HG03095 (cell line): ENCODE measurements at regions not wholly inside any gene's neighbourhood (a gene's known extent, or its start where the extent isn't known, plus 50 kb on each side); places are given as distances from the start of the nearest gene placed in this dataset.
A peak's percentile ranks its signal among the peaks of the same experiment; 100 is the strongest.
"Not testable (repeated sequence)": the region's sequence is repeated elsewhere in the genome, so short reads cannot be mapped to it uniquely, and the experiment has no call there.

Experiments used
- ATAC-seq: cut with Tn5 transposase; IDR thresholded peaks from one replicate; pipeline ENCODE4 v1.9.1; 2021; ENCODE audit warnings: moderate library complexity; ENCODE audit not compliant: unreplicated experiment

- no peak for ATAC-seq
Measured at GRCh38 chrX:42832764-42833549, 55.0 kb upstream of the PPP1R2C start.

DNA sequence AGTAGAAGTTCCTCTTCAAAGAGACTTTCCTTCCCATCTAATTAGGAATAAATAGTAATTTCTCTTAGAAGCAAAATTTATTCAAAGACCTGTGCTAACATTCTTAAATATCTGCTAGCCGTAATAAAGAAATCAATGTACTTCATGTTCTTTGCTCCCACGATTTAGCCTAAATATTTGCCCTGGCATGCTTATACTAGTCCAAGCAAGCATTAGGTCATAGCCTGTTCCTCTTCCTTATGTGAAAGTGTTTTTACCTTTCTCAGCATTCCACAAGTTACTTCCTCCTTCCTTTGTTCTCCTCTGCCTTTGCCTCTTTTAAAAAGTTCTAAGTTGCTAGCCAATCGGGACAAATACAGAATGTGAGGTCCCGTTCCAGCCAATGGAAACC, 55.6 kb upstream of the PPP1R2C start:
- ATAC-seq = not testable (repeated sequence)

DNA sequence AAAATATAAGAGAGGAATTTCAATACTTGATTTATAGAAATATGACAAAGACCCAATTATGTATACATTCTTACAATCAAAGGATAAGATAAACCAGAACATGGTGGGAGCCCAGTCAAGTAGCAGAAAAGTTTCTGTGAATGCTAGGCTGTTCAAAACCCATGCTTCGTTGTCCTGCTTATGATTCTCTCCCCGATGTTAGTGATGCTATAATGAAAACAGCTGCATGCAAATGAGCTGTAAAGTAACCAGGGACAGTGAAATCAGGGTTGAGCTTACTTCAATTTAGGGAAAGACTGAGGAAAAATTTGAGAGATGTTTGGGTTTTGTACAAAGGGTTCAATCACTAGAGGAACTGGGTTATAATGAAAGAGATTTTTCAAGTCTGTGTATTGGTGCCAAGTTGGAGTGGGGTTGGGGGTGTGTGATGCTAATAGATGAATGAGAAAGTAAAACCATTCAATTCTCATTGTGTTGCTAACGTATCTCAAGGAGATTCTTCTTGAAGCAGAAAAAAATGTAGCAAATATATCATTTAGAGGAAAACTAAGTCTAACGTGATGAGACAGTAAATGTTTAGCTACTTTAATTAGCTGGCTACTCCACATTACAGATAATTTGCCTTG, 59.3 kb upstream of the PPP1R2C start:
- ATAC-seq = no peak

DNA sequence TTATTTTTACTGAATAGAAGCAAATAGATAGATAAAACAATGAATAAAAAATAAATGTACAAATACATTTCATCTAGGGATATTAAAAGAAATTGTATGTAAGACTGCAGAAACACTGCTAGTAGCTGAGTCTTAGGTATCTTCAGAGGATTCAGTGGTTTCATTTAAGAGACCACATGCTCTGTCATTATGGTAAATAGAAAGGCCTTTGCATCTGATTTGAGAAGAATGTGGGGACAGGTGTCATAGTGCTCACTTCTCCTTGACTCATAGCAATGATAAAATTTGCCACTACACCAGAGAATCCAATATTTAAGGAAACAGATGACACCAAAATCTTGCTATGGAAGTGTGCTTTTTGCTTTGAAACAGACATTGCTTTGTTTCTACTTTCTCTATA, 59.8 kb upstream of the PPP1R2C start:
- no peak for ATAC-seq

DNA sequence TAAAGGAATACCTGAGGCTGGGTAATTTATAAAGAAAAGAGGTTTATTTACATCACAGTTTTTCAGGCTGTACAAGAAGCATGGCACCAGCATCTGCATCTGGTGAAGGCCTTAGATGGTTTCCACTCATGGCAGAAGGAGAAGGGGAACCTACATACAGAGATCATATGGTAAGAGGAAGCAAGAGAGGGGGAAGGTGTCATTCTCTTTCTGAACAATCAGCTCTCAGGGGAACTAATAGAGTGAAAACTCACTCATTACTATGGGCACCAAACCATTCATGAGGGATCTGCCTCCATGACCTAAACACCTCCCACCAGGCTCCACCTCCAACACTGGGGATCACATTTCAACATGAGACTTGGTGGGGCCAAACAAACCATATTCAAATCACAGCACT, 61.7 kb upstream of the PPP1R2C start:
- ATAC-seq = no peak

DNA sequence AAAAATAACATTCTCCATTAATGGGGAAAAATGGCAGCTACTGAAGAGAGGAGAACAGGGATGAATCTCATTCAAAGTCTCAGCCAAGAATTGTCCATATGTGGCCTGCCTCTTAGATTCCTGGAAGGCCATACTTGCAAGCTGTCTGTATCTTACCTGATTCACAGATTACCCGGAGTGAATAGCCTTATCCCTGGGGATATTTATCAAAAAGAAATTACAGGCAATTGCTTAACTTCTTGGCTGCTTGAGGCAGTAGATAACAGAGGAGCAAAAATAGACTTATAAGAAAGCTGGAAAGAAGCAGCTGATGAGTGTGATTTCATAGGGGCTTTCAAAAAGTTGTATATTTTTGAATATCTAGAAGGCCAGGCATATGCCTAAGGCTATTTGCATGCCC, 68.8 kb upstream of the PPP1R2C start:
- ATAC-seq = no peak

DNA sequence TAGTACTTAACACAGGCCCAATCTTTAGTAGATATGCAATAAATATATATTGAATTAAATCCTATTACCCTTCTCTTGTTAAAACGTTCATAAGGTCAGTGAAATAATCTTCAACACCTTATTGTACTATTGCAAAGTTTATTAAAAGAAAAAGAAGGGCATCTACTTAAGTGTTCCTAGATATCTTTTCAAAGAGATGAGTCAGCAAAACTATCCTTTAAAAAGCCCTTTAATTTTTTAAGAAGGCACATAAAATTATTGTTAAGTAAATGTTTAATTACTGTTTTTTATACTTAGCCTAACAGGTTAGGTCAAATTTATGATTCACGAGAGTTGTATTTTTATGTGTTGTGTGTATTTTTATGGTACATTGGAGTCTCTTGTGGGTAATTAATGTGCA, 77.3 kb upstream of the PPP1R2C start:
- ATAC-seq = no peak

GRCh38 chrX:42857766-42858165, 79.8 kb upstream of the PPP1R2C start:
- ATAC-seq = no peak

DNA sequence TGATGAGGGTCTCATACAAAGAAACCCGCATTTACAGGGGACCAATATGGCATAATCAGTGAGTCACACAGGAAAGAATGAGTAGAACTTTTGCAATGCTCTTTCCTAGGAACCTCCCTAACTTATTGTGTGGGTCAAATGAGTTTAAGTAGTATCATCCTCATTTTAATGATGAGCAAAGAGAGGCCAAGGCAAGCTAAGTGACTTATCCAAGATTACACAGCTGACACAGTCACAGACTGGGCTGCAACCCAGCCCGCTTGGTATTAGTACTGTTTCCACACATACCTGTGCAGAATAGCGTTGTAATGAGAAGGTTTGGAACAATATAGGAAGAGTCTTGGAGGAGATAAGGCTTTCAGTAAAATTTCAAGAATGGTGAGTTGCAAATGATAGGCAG, 91.0 kb upstream of the PPP1R2C start:
- ATAC-seq = no peak

DNA sequence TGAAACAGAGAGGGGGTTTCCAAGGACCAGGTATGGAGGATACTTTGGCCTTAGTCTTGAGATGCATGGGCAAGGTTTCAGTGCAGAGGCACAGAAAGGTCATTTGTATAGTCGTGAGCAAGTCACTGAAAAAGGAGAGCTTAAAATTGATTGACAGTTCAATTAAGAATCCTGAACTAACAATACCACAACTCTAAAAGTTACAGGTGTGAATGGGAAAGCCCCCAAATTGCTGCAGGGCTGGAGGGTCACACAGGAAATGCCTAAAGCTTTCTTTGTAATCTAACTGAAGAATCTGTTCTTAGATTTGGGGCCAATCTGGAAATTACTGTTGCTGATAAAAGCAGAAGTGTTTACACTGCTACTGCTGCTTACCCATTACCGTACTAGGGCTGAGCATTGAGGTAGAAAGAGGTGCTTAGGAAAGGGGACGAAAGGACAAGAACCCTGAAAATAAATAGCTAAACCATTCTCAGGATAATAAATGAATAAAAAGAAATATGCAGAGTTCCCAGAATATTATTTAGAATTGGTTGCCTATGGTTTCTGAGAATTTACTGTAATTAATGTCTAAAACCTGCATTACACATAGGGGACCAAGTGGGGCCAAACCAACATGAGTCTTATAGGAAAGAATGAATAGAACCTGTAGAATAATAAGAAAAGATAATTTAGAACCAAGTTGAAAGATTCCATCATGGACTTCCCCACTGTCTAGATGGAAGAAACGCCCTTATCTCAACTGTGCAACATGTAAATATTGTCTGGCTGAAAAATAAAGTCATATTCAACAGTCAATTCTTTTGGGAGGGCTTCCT, 91.9 kb upstream of the PPP1R2C start:
- ATAC-seq = peak; percentile 88

DNA sequence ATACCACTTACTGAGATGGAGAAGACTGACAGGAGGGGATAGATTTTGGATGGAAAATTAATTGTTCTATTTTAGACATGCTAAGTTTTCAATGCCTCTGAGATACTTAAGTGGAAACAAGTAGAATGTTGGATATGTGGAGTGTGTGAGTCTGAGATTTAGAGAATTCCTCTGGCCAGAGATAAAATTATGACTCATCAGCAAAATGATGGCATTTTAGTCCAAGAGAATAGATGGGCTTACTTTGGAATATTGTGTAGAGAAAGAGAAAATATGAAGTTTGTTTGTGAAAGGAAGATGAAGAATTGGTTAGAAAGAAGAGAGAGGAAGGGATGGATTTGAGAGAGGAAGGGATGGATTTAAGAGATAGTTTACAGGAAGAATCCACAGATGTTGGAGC, 108.6 kb upstream of the PPP1R2C start:
- ATAC-seq = no peak

DNA sequence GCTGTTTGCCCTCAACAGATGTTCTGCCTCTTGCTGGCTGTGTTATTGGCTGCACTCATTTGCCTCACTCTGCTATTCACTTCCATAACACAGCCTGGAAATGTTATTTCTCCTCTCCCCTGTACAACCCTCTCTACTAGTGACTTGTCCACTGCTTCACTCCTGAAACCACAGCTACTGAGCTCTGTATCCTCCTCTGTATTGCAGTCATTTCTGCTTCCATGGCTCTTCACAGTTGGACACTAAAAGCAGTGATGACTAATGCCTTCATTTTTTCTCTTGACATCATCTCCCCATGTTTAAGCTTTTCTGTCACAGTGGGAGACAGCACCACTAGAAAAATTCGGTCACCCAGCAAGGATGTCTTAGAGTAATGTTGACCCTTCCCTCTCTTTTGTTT, 123.0 kb upstream of the PPP1R2C start:
- ATAC-seq = no peak

DNA sequence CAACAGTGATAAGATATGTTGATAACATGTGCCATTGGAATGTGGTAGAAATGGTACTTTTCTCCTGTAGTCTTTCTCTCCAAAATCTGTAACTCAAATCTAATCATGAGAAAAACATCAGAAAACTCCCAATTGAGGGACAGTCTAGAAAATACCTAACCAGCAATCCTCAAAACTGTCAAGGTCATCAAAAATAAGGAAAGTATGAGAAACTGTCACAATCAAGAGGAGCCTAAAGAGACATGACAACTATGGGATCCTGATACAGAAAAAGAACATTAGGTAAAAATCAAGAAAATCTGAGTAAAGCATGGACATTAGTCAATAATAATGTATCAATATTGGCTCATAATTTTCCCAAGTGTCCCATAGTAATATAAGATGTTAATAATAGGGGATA, 124.5 kb upstream of the PPP1R2C start:
- no peak for ATAC-seq

DNA sequence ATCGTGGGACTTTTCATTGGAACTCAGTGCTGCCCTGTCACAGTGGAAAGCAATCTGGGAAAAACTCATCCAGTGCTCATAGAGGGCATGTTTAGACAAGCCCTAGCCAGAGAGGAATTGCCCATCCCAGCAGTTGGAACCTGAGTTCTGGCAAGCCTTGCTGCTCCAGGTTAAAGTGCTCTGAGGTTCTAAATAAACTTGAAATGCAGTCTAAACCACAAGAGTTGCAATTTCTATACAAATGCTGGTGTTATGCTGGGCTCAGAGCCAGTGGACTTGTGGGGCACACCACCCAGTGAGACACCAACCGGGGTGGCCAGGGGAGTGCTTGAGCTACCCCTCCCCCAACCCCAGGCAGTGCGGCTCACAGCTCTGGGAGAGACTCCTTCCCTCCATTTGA, 142.8 kb upstream of the PPP1R2C start:
- ATAC-seq = no peak

- no peak for ATAC-seq
Measured at GRCh38 chrX:42930071-42930470, 152.1 kb upstream of the PPP1R2C start.

DNA sequence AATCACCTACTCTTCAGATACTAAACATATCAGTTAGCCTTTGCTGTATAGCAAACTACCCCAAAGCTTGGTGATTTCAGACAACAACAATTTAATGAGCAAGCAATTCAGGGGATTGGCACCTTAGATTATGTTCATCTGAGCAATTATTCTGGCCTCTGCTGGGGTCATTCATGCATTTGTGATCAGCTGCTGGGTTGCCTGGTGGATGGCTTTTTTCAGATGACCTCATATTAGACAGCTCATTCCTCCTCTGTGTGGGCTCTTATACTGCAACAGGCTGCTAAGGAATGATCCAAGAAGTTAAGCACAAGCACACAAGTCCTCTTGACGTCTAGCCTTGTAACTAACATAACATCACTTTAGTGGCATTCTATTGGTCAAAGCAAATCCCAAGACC, 153.0 kb upstream of the PPP1R2C start:
- ATAC-seq = no peak

DNA sequence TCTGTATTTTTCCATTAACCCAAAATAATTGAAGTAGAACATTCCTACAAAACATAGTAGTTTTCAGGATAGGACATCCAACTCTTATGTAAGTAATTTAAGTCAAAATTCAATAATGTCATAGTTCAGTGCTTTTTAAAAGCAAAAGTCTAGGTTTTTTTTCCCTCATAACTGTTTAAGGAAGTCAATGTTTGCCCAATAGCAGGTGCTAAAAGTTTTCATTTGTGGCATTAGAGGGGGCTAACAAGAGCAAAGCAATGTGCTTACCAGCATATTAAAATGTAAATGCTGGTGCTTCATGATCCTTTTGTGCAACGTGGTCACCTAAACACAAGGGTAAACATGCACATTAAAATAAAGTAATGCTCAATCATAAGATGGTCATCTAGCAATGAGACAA, 155.2 kb upstream of the PPP1R2C start:
- no peak for ATAC-seq

- peak; percentile 96 for ATAC-seq
Measured at GRCh38 chrX:42934020-42934726, 156.2 kb upstream of the PPP1R2C start.

DNA sequence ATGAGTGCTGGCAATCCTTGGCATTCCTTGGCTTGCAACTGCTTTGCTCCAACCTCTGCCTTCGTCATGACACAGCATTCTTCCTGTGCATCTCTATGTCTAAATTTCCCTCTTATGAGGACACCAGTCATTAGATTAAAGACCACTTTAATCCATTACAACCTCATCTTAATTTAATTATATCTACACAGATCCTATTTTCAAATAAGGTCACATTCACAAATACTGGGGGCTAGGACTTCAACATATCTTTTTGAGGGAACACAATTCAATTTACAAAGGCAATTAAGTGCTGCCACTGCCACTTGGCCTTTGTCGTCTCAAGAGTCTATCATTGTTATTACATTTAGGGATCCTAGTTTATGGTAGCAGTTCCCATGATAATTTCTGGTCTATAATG, 163.7 kb upstream of the PPP1R2C start:
- no peak for ATAC-seq

DNA sequence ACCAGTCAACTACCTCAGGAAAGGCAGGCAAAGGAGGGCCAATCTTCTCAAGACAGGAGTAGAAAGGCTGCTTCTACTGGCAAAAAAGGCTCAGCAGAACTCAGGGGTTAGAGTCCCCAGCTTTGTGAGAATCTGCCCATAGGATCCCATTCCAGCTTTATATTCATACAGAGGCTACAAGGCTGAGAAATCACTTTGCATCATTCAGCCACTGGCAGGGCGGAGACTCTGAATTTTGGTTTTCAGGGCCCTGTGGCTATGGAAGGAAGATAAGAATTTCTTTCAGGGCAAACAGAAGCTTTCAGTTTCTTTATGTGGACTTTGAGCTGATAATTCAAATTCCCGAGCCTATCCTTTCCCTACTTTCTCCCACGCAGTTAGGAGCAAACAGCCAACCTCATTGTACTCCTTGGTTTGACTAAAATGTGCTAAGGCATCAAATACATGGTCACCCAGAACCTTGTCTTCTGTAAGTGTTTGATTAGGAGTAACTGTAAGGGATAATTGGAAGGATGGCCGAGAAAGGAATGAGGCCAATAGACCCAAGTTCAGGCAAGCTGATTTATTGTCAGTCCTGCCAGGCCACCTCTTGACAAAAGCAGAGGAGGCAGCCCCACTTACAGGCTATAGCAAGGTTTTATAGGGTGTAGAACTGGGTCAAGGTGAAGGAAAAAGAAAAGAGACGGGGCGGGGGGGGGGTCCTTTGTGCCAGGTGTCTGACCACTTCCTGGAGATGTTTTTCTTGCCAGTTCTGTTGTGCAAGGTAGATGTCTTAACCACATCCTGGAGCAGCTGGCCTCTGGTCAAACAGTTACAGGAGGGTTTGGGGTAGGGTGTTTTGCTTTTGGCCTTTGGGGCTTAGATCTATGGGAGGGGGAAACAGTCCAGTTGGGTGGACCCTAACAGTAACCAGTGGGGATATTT, 165.3 kb upstream of the PPP1R2C start:
- ATAC-seq = peak; percentile 56
